ENCODE measurements at regions not wholly inside any gene's neighbourhood (a gene's known extent, or its start where the extent isn't known, plus 50 kb on each side); places are given as distances from the start of the nearest gene placed in this dataset.

DNA sequence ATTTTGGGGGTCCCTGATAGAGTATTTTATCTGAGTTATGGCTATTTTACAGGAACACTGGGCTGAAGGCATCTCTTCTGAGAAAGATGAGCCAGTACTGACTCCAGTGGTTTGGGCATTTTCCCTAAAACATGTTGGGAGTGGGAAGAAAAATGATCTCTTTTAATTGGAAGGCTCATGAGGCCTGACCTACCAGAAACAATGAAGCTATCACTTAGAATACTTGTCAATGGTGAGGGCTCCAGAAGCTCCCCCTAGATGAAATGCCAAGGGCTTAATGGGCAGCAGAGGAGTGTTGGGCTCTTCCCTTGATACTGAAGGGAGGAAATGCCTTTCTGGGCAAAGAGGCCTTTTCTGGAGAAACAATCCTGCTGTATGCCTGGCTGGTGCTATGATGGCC, 63.5 kb upstream of the BDNF start:
- H3K4me3 ChIP-seq (ENCODE audit: low read depth, low read length) = no peak overlapping the region
- TF ChIP-seq, protein P1, sequence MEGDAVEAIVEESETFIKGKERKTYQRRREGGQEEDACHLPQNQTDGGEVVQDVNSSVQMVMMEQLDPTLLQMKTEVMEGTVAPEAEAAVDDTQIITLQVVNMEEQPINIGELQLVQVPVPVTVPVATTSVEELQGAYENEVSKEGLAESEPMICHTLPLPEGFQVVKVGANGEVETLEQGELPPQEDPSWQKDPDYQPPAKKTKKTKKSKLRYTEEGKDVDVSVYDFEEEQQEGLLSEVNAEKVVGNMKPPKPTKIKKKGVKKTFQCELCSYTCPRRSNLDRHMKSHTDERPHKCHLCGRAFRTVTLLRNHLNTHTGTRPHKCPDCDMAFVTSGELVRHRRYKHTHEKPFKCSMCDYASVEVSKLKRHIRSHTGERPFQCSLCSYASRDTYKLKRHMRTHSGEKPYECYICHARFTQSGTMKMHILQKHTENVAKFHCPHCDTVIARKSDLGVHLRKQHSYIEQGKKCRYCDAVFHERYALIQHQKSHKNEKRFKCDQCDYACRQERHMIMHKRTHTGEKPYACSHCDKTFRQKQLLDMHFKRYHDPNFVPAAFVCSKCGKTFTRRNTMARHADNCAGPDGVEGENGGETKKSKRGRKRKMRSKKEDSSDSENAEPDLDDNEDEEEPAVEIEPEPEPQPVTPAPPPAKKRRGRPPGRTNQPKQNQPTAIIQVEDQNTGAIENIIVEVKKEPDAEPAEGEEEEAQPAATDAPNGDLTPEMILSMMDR (IDR thresholded peaks at IDR 0.05; ENCODE audit: low read depth, low read length, missing control alignments) = no peak
- DNase-seq (ENCODE audit: low read depth) = no peak
- in situ Hi-C loops (cut with HindIII; ENCODE audit: low sequenced_read_pairs) = no loop called here

DNA sequence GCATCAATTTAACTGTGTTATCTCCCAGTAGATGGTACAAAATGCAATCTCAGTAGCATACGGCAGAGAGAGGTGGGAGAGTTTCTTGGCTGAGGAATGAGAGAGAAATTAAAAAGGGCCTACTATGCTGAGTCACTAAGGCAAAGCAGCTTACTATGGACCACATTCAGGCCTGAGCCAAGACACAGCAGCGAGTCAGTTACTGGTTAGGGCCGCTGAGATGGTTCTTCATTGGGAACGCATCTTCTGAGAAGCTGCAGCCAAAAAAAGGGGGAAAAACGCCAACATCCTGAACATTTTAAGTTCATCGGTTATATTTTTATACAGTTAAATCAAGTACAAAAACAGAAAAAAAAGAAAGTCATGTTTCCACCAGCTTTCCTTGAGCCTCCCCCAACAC, 61.1 kb upstream of the BDNF start:
- TF ChIP-seq, protein P1 (IDR thresholded peaks at IDR 0.05; ENCODE audit: low read depth, low read length, missing control alignments) = no peak
- H3K4me3 ChIP-seq (ENCODE audit: low read depth, low read length) = no peak overlapping the region
- in situ Hi-C loops (cut with HindIII; ENCODE audit: low sequenced_read_pairs) = no loop called here
- DNase-seq (ENCODE audit: low read depth) = no peak

DNA sequence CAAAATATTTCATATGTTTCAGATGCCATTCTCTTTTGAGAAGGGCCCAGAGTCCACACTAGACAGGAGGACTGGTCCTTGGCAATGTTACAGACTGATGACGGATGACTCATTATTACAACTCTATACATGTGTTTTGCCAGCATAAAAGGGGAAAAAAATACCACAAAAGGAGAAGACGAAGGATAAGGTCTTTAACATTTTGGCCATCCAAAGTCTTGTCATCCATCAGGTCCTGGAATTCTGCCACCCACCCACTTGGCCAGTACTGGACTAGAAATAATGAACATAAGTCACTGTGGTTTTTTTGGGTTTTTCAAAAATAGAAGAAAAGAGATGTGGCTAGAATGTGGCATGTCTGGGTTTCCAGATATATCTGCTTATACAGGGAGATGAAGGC, 57.7 kb upstream of the BDNF start:
- DNase-seq (ENCODE audit: low read depth) = peak; percentile 95
- in situ Hi-C loops (cut with HindIII; ENCODE audit: low sequenced_read_pairs) = no loop called here

DNA sequence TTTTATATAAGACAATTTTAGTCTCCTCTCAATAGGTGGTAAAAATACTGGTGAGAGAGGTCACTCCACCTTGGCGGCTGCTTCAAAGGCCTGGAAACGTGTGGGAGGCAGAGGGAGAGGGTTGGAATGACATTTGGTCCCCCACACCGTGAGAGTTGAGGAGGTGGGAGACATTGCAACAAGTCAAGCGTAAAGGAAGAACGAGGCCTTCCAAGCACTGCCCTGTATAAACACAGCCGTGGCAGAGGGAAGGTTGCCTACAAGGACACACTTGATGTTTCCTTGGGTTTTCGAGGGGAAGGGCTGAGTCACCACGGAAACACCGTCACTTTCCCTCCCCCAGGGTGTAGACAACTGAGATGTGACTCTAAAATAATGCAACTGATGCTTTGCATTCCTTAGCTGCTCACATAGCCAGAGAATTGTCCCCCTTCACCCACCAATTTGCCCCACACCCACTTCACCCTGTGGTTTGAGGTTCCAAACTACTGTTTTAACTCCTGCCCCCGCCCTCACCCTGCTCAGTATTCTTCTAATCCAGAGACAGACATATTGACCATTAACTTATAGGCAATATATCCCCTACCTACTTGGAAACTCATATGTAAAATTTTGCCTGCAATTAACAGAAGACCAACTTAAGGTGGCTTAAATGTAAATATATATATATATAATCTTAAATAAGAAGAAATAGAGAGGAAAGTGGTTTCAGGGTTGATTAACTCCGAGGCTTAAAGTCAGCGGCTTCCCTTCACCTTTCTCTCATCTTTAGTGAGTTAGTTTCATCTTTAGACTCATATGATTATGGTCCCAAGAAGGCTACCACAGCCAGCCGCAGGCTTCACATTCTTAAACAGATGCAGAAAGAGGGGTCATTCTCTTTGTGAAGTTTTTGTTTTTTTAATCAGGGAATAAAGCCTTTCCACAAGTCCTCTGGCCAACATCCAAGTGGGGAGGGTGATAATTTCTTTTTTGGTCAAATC, 54.1 kb upstream of the BDNF start:
- no peak overlapping the region for H3K4me3 ChIP-seq (ENCODE audit: low read depth, low read length)
- peak; percentile 87 for DNase-seq (ENCODE audit: low read depth)
- in situ Hi-C loops (cut with HindIII; ENCODE audit: low sequenced_read_pairs) = no loop called here
- TF ChIP-seq, protein P1 (IDR thresholded peaks at IDR 0.05; ENCODE audit: low read depth, low read length, missing control alignments) = no peak

More for the DNA sequence above, 57.7 kb upstream of the BDNF start:
- TF ChIP-seq, protein P1 (IDR thresholded peaks at IDR 0.05; ENCODE audit: low read depth, low read length, missing control alignments) = no peak
- H3K4me3 ChIP-seq (ENCODE audit: low read depth, low read length) = no peak overlapping the region
